AG04450 (cell line): ENCODE measurements at regions not wholly inside any gene's neighbourhood (a gene's known extent, or its start where the extent isn't known, plus 50 kb on each side); places are given as distances from the start of the nearest gene placed in this dataset.

ENCODE experiments used
- CTCF ChIA-PET: fragments of 300-600, 350-600 bp; formaldehyde crosslinking; extraction: SDS; loops from one replicate; lab custom pipeline; 2022; ENCODE audit warnings: antibody characterized with exemption, inconsistent platforms; lab: Charles Lee
- POLR2A ChIA-PET: fragments of 350-600 bp; formaldehyde crosslinking; extraction: SDS; loops from one replicate; lab custom pipeline; 2021; ENCODE audit warnings: antibody characterized with exemption, inconsistent platforms; lab: Yijun Ruan, JAX
- DNase-seq: peaks from one replicate; pipeline ENCODE4 v3.0.0-alpha.2; 2011; ENCODE audit warnings: low read depth, low spot score
- H3K27ac ChIP-seq: one replicate; pipeline ENCODE4 v1.5.1; 2012; ENCODE audit warnings: low read depth, low read length, control low read depth
- H3K27me3 ChIP-seq: one replicate; pipeline ENCODE4 v1.6.0; 2012; ENCODE audit warnings: low read length; ENCODE audit not compliant: control insufficient read depth, insufficient read depth
- H3K4me3 ChIP-seq: 2 replicates; pipeline ENCODE4 v1.5.1; 2011; ENCODE audit warnings: mild to moderate bottlenecking, low read depth, low read length, control low read depth
- H3K9me3 ChIP-seq: 2 replicates; pipeline ENCODE4 v1.5.1; 2012; ENCODE audit warnings: low read length; ENCODE audit not compliant: control insufficient read depth, insufficient read depth
- CTCF ChIP-seq: IDR thresholded peaks from 2 replicates; pipeline ENCODE4 v1.5.1; 2011; ENCODE audit warnings: low read depth, low read length, control low read depth, inconsistent platforms

- POLR2A ChIA-PET = no interaction called here
- CTCF ChIA-PET = interaction anchor here (3.7 kb wide), 1 partner anchor 12 kb away, joined by 23 read pairs; no protein-coding TSS in a partner anchor
- DNase-seq = no peak
- Histone ChIP-seq H3K9me3 (no peaks in the 10 kb centered on the region), H3K27ac (no peak overlapping the region), H3K27me3 (no peaks in the 10 kb centered on the region), H3K4me3 (no peak overlapping the region)
- TF ChIP-seq CTCF = no peak
Measured at GRCh38 chr1:88168126-88168525, 515.9 kb upstream of the PKN2 start.

- H3K27ac ChIP-seq = no peak overlapping the region
- CTCF ChIA-PET = interaction anchor here (3.7 kb wide), 1 partner anchor 11 kb away, joined by 23 read pairs; no protein-coding TSS in a partner anchor
- H3K4me3 ChIP-seq = no peak overlapping the region
- POLR2A ChIA-PET = no interaction called here
- no peak for TF ChIP-seq CTCF
- H3K9me3 ChIP-seq = no peaks in the 10 kb centered on the region
- H3K27me3 ChIP-seq = no peaks in the 10 kb centered on the region
- DNase-seq = no peak
Measured at GRCh38 chr1:88169139-88169538, 514.9 kb upstream of the PKN2 start.

GRCh38 chr1:88169939-88170338, 514.1 kb upstream of the PKN2 start:
- Histone ChIP-seq H3K4me3 (no peak overlapping the region), H3K27ac (no peak overlapping the region), H3K27me3 (no peaks in the 10 kb centered on the region), H3K9me3 (no peaks in the 10 kb centered on the region)
- ChIA-PET CTCF (interaction anchor here (3.7 kb wide), 1 partner anchor 11 kb away, joined by 23 read pairs; no protein-coding TSS in a partner anchor), POLR2A (no interaction called here)
- no peak for DNase-seq
- TF ChIP-seq CTCF = no peak

GRCh38 chr1:88175120-88175630, 508.9 kb upstream of the PKN2 start:
- DNase-seq = no peak
- Histone ChIP-seq H3K9me3 (no peaks in the 10 kb centered on the region), H3K27ac (no peak overlapping the region), H3K4me3 (no peak overlapping the region), H3K27me3 (no peaks in the 10 kb centered on the region)
- ChIA-PET CTCF (no interaction called here), POLR2A (no interaction called here)
- no peak for TF ChIP-seq CTCF

GRCh38 chr1:88175631-88176226, 508.3 kb upstream of the PKN2 start:
- Histone ChIP-seq H3K9me3 (no peaks in the 10 kb centered on the region), H3K4me3 (no peak overlapping the region), H3K27ac (no peak overlapping the region), H3K27me3 (no peaks in the 10 kb centered on the region)
- ChIA-PET CTCF (interaction anchor here (0.5 kb wide), 1 partner anchor 52 kb away, joined by 3 read pairs; no protein-coding TSS in a partner anchor), POLR2A (no interaction called here)
- DNase-seq = no peak
- TF ChIP-seq CTCF = no peak
